NB4 (cell line): ENCODE measurements at regions not wholly inside any gene's neighbourhood (a gene's known extent, or its start where the extent isn't known, plus 50 kb on each side); places are given as distances from the start of the nearest gene placed in this dataset.

ENCODE experiments used
- DNase-seq: peaks from one replicate; pipeline ENCODE4 v3.0.0; 2010; ENCODE audit warnings: low read depth
- H3K4me3 ChIP-seq: one replicate; pipeline ENCODE4 v1.5.1; 2011; ENCODE audit warnings: mild to moderate bottlenecking, low read depth, low read length, moderate library complexity
- MYC ChIP-seq: IDR thresholded peaks from 2 replicates; pipeline ENCODE4 v1.6.1; 2011; ENCODE audit warnings: low read depth, low read length
- POLR2A ChIP-seq: IDR thresholded peaks from 2 replicates; pipeline ENCODE4 v1.6.1; 2011; ENCODE audit warnings: mild to moderate bottlenecking; ENCODE audit not compliant: insufficient read length; ENCODE audit errors: extremely low read depth
- TF ChIP-seq, protein P1 (sequence below): IDR thresholded peaks from one replicate; pipeline ENCODE4 v1.5.1; 2012; ENCODE audit warnings: low read depth, low read length
- TF ChIP-seq, protein P2 (sequence below): IDR thresholded peaks from 2 replicates; pipeline ENCODE4 v1.6.1; 2011; ENCODE audit warnings: low read depth, low read length

DNA sequence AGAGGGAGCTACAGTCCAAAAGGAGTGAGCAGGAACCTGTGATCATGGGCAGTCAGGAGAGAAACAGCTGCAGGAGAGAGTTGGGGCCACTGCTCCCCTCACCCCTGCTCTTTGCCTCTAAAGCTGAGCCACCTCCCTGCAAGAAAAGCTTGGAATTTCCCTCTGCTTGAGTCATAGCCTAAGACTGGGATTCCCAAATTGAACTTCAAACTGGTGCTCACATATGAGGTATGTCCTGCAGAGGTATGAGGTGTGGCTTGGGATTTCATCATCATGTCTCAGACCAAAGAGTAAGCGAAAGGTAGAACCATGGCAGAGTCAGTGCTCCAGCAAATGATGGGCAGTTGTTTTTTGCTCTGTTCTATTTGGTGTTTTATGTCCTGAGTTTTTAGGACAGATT is 237.1 kb upstream of the NRP1 start:
- no peak for DNase-seq
- TF ChIP-seq MYC (no peak), POLR2A (no peak)
- no peak overlapping the region for H3K4me3 ChIP-seq

DNA sequence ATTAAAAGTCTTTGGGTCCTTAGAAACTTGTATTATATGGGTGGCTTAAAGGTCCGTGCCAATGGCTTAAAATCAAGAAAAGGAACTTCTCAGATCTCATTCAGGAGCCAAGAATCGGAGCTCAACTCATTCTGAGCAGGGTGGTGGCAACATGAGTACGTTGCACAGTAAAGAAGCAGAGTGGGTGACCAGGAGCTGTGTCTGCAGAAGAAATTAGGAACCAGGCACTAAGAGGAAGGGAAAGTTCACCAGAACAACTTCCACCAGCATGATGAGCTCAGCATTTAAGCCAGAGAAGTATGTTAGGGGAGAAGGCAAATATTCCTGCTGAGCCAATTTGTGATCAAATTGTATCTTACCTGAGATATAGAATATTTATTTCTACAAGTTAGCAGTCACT is 236.0 kb upstream of the NRP1 start:
- TF ChIP-seq, protein P1, sequence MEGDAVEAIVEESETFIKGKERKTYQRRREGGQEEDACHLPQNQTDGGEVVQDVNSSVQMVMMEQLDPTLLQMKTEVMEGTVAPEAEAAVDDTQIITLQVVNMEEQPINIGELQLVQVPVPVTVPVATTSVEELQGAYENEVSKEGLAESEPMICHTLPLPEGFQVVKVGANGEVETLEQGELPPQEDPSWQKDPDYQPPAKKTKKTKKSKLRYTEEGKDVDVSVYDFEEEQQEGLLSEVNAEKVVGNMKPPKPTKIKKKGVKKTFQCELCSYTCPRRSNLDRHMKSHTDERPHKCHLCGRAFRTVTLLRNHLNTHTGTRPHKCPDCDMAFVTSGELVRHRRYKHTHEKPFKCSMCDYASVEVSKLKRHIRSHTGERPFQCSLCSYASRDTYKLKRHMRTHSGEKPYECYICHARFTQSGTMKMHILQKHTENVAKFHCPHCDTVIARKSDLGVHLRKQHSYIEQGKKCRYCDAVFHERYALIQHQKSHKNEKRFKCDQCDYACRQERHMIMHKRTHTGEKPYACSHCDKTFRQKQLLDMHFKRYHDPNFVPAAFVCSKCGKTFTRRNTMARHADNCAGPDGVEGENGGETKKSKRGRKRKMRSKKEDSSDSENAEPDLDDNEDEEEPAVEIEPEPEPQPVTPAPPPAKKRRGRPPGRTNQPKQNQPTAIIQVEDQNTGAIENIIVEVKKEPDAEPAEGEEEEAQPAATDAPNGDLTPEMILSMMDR, result no peak
- no peak for TF ChIP-seq MYC
- no peak overlapping the region for H3K4me3 ChIP-seq

DNA sequence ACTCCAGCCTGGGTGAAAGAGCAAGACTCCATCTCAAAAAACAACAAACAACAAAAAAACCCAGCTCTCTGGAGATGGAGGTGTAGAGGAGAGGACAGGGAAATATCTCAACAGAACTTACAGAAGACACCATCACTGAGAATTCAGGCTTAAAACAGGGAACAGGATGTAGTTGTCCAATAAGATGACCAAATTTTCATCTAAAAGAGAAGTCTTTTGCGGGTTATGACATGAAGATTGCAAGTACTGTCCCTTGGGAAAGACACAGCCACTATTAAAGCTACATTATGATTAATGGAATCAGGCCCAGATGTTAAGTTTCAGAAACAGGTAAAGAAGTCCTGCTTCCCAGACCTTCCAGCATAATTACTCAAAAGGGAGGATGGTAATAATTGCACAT is 235.2 kb upstream of the NRP1 start:
- TF ChIP-seq, protein P1, result no peak
- TF ChIP-seq POLR2A, result no peak
- TF ChIP-seq, protein P2, sequence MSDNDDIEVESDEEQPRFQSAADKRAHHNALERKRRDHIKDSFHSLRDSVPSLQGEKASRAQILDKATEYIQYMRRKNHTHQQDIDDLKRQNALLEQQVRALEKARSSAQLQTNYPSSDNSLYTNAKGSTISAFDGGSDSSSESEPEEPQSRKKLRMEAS, result no peak
- no peak for TF ChIP-seq MYC
- no peak overlapping the region for H3K4me3 ChIP-seq
- DNase-seq, result no peak

More for the DNA sequence above, 236.0 kb upstream of the NRP1 start:
- DNase-seq, result no peak

DNA sequence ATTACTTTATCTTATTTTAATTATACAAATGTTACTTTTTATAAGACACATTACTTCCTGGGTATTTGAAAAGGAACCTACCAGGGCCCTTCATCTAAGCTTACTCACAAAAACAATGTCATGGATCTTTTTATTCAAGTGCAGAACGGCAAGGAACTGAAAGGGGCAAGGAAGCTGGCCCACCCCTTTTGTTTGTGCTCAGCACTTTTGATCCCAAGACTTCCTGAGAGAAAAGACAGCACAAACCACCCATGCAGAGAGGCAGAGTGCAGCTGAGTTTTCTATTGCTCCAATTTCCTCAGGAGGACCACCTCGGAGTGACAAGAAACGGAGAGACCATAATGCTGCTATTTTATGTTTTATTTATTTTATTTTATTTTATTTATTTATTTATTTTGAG is 232.0 kb upstream of the NRP1 start:
- DNase-seq, result no peak
- no peak overlapping the region for H3K4me3 ChIP-seq
- TF ChIP-seq POLR2A (no peak), MYC (no peak)
- TF ChIP-seq, protein P1, result no peak
- TF ChIP-seq, protein P2, result no peak

DNA sequence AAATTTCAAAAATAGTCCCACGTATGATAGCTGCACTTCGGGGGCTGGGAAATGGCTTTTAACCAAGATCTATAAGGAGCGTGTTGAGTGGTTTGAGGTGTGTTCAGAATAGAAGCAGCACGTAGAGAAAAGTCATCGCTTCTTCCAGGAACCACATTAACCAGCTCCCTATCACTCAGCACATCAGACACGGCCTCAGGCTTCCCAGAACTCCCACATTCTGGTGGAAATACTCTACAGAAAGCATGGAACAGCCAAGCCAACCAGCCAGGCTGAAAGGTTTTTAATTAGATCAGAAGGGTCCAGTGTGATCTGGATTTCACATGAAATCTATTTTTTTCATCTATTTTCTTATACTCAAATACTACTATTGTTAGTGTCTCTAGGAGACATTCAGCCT is 231.5 kb upstream of the NRP1 start:
- H3K4me3 ChIP-seq, result no peak overlapping the region
- no peak for DNase-seq
- TF ChIP-seq, protein P1, result no peak
- TF ChIP-seq MYC (no peak), POLR2A (no peak)
- TF ChIP-seq, protein P2, result no peak

DNA sequence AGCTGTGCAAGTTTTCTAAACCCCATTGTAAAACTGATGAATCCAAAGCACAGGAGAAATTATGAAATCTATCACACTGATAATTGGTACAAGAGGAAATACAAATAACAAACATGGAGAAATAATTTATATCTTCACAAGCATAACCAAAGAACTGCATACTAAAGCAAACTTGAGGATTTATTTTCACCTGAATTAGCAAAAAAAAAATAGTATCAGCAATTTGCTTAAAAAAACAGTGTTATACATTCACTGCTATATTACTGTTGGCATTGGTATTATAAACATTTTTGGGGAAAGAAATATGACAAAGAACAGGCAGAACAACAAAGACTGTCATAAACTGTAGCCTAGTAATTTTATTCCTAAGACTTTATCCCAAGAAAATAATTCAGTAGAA is 230.8 kb upstream of the NRP1 start:
- no peak overlapping the region for H3K4me3 ChIP-seq
- DNase-seq, result no peak
- TF ChIP-seq, protein P1, result no peak
- TF ChIP-seq, protein P2, result no peak
- TF ChIP-seq MYC (no peak), POLR2A (no peak)
